ENCODE measurements at regions not wholly inside any gene's neighbourhood (a gene's known extent, or its start where the extent isn't known, plus 50 kb on each side); places are given as distances from the start of the nearest gene placed in this dataset.

DNA sequence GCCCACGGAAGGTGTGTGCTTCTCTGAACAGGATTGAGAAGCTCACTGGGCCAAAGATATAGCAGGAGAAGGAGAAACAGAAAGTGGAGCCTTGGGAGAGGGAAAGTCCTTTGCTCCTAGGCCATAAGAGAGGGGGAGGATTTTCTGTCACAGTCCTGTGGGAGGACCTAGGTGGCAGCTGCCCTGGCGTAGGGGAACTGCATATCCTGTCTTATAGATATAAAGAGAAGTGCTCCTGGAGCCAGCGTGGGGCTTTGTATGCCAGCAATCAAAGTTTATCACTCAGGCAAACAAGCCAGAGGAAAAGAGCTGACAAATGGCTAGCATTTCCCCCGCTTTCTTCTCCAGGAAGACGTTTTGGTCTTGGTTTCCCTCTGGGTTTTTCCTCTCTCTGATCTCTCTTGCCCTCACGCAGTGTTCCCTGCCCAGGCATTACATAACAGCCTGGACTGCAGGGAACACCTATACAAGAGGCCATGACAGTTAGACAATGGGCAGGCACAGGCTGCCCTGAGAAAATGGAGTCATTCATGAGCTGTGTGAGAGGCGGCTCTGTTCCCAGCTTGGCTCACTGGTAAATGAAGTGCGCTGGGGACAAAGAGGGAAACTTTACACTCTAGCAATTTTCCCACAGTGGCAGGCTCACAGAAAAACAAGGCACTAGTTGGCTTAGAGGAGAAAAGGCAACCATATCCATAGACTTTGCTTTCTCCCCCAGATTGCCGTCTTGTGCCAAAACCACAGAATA, 52.5 kb upstream of the ZNF648 start:
- no peak for ATAC-seq (ENCODE audit: low FRiP score in 2 of 2)
- Histone ChIP-seq H3K27ac (peak overlapping the region in 2 of 4 donors; percentile 3 to 27), H3K4me3 (no peak overlapping the region), H3K36me3 (no peaks in the 10 kb centered on the region), H3K9me3 (no peaks in the 10 kb centered on the region), H3K27me3 (no peaks in the 10 kb centered on the region), H3K4me1 (peaks cover 0 to 6% (median 2%) of the 10 kb centered on the region in 4 donors)
- DNase-seq, result no peak
- 47 to 56% methylated on average over 9 of the region's 9 CpGs for WGBS, 2 donors
- TF ChIP-seq POLR2A (IDR thresholded peaks at IDR 0.05), result no peak
- TF ChIP-seq EP300 (IDR thresholded peaks at IDR 0.05), result no peak
- TF ChIP-seq, protein P1, sequence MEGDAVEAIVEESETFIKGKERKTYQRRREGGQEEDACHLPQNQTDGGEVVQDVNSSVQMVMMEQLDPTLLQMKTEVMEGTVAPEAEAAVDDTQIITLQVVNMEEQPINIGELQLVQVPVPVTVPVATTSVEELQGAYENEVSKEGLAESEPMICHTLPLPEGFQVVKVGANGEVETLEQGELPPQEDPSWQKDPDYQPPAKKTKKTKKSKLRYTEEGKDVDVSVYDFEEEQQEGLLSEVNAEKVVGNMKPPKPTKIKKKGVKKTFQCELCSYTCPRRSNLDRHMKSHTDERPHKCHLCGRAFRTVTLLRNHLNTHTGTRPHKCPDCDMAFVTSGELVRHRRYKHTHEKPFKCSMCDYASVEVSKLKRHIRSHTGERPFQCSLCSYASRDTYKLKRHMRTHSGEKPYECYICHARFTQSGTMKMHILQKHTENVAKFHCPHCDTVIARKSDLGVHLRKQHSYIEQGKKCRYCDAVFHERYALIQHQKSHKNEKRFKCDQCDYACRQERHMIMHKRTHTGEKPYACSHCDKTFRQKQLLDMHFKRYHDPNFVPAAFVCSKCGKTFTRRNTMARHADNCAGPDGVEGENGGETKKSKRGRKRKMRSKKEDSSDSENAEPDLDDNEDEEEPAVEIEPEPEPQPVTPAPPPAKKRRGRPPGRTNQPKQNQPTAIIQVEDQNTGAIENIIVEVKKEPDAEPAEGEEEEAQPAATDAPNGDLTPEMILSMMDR (IDR thresholded peaks at IDR 0.05), result no peak
- TF ChIP-seq POLR2AphosphoS5 (IDR thresholded peaks at IDR 0.05), result no peak

DNA sequence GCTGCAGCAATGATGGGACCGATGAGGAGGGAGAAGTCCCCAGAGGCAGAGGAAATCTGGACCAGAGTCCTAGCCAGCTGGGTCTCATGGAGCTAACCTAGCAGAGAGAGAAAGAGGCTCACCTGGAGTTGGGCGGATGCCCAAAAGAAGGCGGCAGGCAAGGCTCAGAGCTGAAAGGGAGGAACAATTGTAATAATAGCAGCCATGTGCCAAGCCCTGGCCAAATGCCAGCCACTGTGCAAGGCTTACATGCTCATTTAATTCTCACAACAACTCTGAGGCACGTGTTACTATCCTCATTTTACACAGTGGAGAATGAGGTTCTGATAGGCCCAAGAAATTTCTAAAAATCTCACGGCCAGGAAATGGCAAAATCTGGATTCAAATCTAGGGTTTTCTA, 50.0 kb upstream of the ZNF648 start:
- no peak for TF ChIP-seq POLR2AphosphoS5 (IDR thresholded peaks at IDR 0.05)
- no peak for TF ChIP-seq EP300 (IDR thresholded peaks at IDR 0.05)
- TF ChIP-seq, protein P1 (IDR thresholded peaks at IDR 0.05), result no peak
- TF ChIP-seq POLR2A (IDR thresholded peaks at IDR 0.05), result no peak
- no peak for DNase-seq
- WGBS, 2 donors, result 72 to 74% methylated on average over 5 of the region's 5 CpGs
- Histone ChIP-seq H3K36me3 (no peaks in the 10 kb centered on the region), H3K27ac (no peak overlapping the region), H3K4me3 (no peak overlapping the region), H3K9me3 (no peaks in the 10 kb centered on the region), H3K27me3 (no peaks in the 10 kb centered on the region), H3K4me1 (peaks cover 0 to 6% (median 2%) of the 10 kb centered on the region in 4 donors)
- ATAC-seq (ENCODE audit: low FRiP score in 2 of 2), result no peak

Small RNAs in the stretch of these regions (small RNA-seq; reads per million reads assigned to genes)
- gene RNU6-152P, result 0 reads per million in 4 donors

All from upper lobe of left lung (tissue), 6 donors.